ENCODE measurements at regions not wholly inside any gene's neighbourhood (a gene's known extent, or its start where the extent isn't known, plus 50 kb on each side); places are given as distances from the start of the nearest gene placed in this dataset.

DNA sequence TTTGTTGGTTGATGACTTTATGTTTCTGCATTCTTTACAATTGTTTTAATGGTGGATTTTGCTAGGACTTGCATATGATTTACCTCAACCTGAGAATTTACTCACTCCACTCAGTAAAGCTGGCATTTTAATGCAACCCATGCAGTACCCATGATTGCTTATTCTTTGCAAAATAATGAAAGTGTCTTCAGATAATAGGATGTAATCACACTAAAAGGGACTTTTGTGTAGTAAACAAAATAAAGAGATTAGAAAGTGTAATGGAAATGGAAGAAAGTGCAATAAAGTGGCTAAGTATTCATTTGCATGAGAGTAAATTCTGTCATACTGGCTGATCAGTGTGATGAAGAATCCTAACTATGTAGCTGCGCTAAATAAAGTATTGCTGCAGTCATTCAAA, 87.6 kb upstream of the NOVA1 start:
- TF ChIP-seq, protein P1, sequence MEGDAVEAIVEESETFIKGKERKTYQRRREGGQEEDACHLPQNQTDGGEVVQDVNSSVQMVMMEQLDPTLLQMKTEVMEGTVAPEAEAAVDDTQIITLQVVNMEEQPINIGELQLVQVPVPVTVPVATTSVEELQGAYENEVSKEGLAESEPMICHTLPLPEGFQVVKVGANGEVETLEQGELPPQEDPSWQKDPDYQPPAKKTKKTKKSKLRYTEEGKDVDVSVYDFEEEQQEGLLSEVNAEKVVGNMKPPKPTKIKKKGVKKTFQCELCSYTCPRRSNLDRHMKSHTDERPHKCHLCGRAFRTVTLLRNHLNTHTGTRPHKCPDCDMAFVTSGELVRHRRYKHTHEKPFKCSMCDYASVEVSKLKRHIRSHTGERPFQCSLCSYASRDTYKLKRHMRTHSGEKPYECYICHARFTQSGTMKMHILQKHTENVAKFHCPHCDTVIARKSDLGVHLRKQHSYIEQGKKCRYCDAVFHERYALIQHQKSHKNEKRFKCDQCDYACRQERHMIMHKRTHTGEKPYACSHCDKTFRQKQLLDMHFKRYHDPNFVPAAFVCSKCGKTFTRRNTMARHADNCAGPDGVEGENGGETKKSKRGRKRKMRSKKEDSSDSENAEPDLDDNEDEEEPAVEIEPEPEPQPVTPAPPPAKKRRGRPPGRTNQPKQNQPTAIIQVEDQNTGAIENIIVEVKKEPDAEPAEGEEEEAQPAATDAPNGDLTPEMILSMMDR (IDR thresholded peaks at IDR 0.05), result no peak
- no peak for TF ChIP-seq POLR2A (IDR thresholded peaks at IDR 0.05)
- no peak for TF ChIP-seq POLR2AphosphoS5 (IDR thresholded peaks at IDR 0.05)
